ENCODE measurements at regions not wholly inside any gene's neighbourhood (a gene's known extent, or its start where the extent isn't known, plus 50 kb on each side); places are given as distances from the start of the nearest gene placed in this dataset.

- H3K27ac ChIP-seq, result no peak overlapping the region
- no peak overlapping the region for H3K4me3 ChIP-seq
- TF ChIP-seq EZH2phosphoT487 (IDR thresholded peaks at IDR 0.05; ENCODE audit: low read depth, severe bottlenecking, unreplicated experiment), result no peak
- no peak for TF ChIP-seq EZH2 (IDR thresholded peaks at IDR 0.05; ENCODE audit: borderline replicate concordance)
- H3K9me3 ChIP-seq (ENCODE audit: low read depth), result no peaks in the 10 kb centered on the region
- no peak overlapping the region for H3K4me2 ChIP-seq
- DNase-seq (ENCODE audit: low spot score), result no peak
- H3K79me2 ChIP-seq, result no peaks in the 10 kb centered on the region
- no peaks in the 10 kb centered on the region for H3K36me3 ChIP-seq (replicated peaks; ENCODE audit: insufficient read depth, low read depth)
- H3K4me1 ChIP-seq (ENCODE audit: insufficient read depth), result peaks cover 7% of the 10 kb centered on the region
- H3K27me3 ChIP-seq, result no peaks in the 10 kb centered on the region
- H2AFZ ChIP-seq, result no peak overlapping the region
- no peaks in the 10 kb centered on the region for H4K20me1 ChIP-seq (ENCODE audit: insufficient read depth, poor library complexity, severe bottlenecking)
- H3K9me2 ChIP-seq (replicated peaks; ENCODE audit: insufficient read depth), result no peaks in the 10 kb centered on the region
These were observed 56.0 kb upstream of the PRELP start for GRCh38 chr1:203419558-203419957.

- Histone ChIP-seq H3K9me3 (ENCODE audit: low read depth) (no peaks in the 10 kb centered on the region), H3K4me2 (no peak overlapping the region), H3K4me1 (ENCODE audit: insufficient read depth) (peaks cover 14% of the 10 kb centered on the region), H2AFZ (no peak overlapping the region), H3K36me3 (replicated peaks; ENCODE audit: insufficient read depth, low read depth) (no peaks in the 10 kb centered on the region), H3K9me2 (replicated peaks; ENCODE audit: insufficient read depth) (no peaks in the 10 kb centered on the region), H3K79me2 (no peaks in the 10 kb centered on the region), H3K4me3 (no peak overlapping the region), H4K20me1 (ENCODE audit: insufficient read depth, poor library complexity, severe bottlenecking) (no peaks in the 10 kb centered on the region), H3K27me3 (no peaks in the 10 kb centered on the region), H3K27ac (peak overlapping the region; percentile 57)
- TF ChIP-seq EZH2phosphoT487 (IDR thresholded peaks at IDR 0.05; ENCODE audit: low read depth, severe bottlenecking, unreplicated experiment), result no peak
- TF ChIP-seq EZH2 (IDR thresholded peaks at IDR 0.05; ENCODE audit: borderline replicate concordance), result no peak
- TF ChIP-seq CTCF (IDR thresholded peaks at IDR 0.05; ENCODE audit: poor library complexity), result no peak
- DNase-seq (ENCODE audit: low spot score), result no peak
- 85% methylated on average over 1 of the region's 1 CpG for WGBS (ENCODE audit: low lambda C conversion rate, missing lambda C conversion rate)
These were observed 55.3 kb upstream of the PRELP start for GRCh38 chr1:203420263-203420662.

GRCh38 chr1:203421246-203421645 lies 54.4 kb upstream of the PRELP start:
- no peaks in the 10 kb centered on the region for H3K27me3 ChIP-seq
- H3K4me1 ChIP-seq (ENCODE audit: insufficient read depth), result peaks cover 24% of the 10 kb centered on the region
- no peak overlapping the region for H3K4me3 ChIP-seq
- no peak overlapping the region for H3K4me2 ChIP-seq
- H2AFZ ChIP-seq, result no peak overlapping the region
- H3K9me2 ChIP-seq (replicated peaks; ENCODE audit: insufficient read depth), result no peaks in the 10 kb centered on the region
- no peak for TF ChIP-seq CTCF (IDR thresholded peaks at IDR 0.05; ENCODE audit: poor library complexity)
- no peak for TF ChIP-seq EZH2 (IDR thresholded peaks at IDR 0.05; ENCODE audit: borderline replicate concordance)
- no peak for TF ChIP-seq EZH2phosphoT487 (IDR thresholded peaks at IDR 0.05; ENCODE audit: low read depth, severe bottlenecking, unreplicated experiment)
- no peak for DNase-seq (ENCODE audit: low spot score)
- H4K20me1 ChIP-seq (ENCODE audit: insufficient read depth, poor library complexity, severe bottlenecking), result no peaks in the 10 kb centered on the region
- H3K36me3 ChIP-seq (replicated peaks; ENCODE audit: insufficient read depth, low read depth), result no peaks in the 10 kb centered on the region
- no peaks in the 10 kb centered on the region for H3K79me2 ChIP-seq
- H3K27ac ChIP-seq, result no peak overlapping the region
- H3K9me3 ChIP-seq (ENCODE audit: low read depth), result no peaks in the 10 kb centered on the region

- no peaks in the 10 kb centered on the region for H3K79me2 ChIP-seq
- H3K4me2 ChIP-seq, result no peak overlapping the region
- H3K36me3 ChIP-seq (replicated peaks; ENCODE audit: insufficient read depth, low read depth), result no peaks in the 10 kb centered on the region
- WGBS (ENCODE audit: low lambda C conversion rate, missing lambda C conversion rate), result 93% methylated on average over 6 of the region's 6 CpGs
- no peak for TF ChIP-seq CTCF (IDR thresholded peaks at IDR 0.05; ENCODE audit: poor library complexity)
- TF ChIP-seq EZH2 (IDR thresholded peaks at IDR 0.05; ENCODE audit: borderline replicate concordance), result no peak
- no peak for TF ChIP-seq EZH2phosphoT487 (IDR thresholded peaks at IDR 0.05; ENCODE audit: low read depth, severe bottlenecking, unreplicated experiment)
- no peak overlapping the region for H3K4me3 ChIP-seq
- H3K27ac ChIP-seq, result no peak overlapping the region
- H2AFZ ChIP-seq, result no peak overlapping the region
- no peaks in the 10 kb centered on the region for H3K27me3 ChIP-seq
- H3K4me1 ChIP-seq (ENCODE audit: insufficient read depth), result peaks cover 30% of the 10 kb centered on the region
- no peaks in the 10 kb centered on the region for H3K9me3 ChIP-seq (ENCODE audit: low read depth)
- no peaks in the 10 kb centered on the region for H4K20me1 ChIP-seq (ENCODE audit: insufficient read depth, poor library complexity, severe bottlenecking)
- H3K9me2 ChIP-seq (replicated peaks; ENCODE audit: insufficient read depth), result no peaks in the 10 kb centered on the region
- DNase-seq (ENCODE audit: low spot score), result no peak
These were observed 53.5 kb upstream of the PRELP start for GRCh38 chr1:203422116-203422515.

Data from hepatocyte (in vitro differentiated cells).